Skeletal muscle tissue (tissue), 3 donors: ENCODE measurements at regions not wholly inside any gene's neighbourhood (a gene's known extent, or its start where the extent isn't known, plus 50 kb on each side); places are given as distances from the start of the nearest gene placed in this dataset.

Experiments used
- H3K27ac ChIP-seq: one replicate; pipeline ENCODE4 v1.7.0; 2013; ENCODE audit warnings: mild to moderate bottlenecking, low read depth, low read length, inconsistent platforms
- H3K27me3 ChIP-seq, 3 donors: one replicate each; pipeline ENCODE4 v1.7.0; 2013; ENCODE audit warnings: low read length in 3 of 3; ENCODE audit not compliant: control insufficient read depth in 3 of 3, insufficient read depth in 3 of 3
- H3K36me3 ChIP-seq, 3 donors: one replicate each; pipeline ENCODE4 v1.7.0; 2013; ENCODE audit warnings: low read length in 3 of 3; ENCODE audit not compliant: control insufficient read depth in 3 of 3, insufficient read depth in 3 of 3
- H3K4me1 ChIP-seq, 3 donors: one replicate each; pipeline ENCODE4 v1.7.0; 2013; ENCODE audit warnings: low read length in 3 of 3, mild to moderate bottlenecking in 3 of 3; ENCODE audit not compliant: control insufficient read depth in 3 of 3, insufficient read depth in 3 of 3
- H3K4me3 ChIP-seq, 3 donors: one replicate each; pipeline ENCODE4 v1.7.0; 2013; ENCODE audit warnings: low read length in 3 of 3
- H3K9ac ChIP-seq, 3 donors: one replicate each; pipeline ENCODE4 v1.7.0; 2013; ENCODE audit warnings: low read length in 3 of 3, mild to moderate bottlenecking in 3 of 3, moderate library complexity in 2 of 3, low read depth in 1 of 3
- H3K9me3 ChIP-seq, 3 donors: one replicate each; pipeline ENCODE4 v1.7.0; 2013; ENCODE audit warnings: low read length in 3 of 3; ENCODE audit not compliant: control insufficient read depth in 3 of 3
- donor health status: Osteomylitis.

DNA sequence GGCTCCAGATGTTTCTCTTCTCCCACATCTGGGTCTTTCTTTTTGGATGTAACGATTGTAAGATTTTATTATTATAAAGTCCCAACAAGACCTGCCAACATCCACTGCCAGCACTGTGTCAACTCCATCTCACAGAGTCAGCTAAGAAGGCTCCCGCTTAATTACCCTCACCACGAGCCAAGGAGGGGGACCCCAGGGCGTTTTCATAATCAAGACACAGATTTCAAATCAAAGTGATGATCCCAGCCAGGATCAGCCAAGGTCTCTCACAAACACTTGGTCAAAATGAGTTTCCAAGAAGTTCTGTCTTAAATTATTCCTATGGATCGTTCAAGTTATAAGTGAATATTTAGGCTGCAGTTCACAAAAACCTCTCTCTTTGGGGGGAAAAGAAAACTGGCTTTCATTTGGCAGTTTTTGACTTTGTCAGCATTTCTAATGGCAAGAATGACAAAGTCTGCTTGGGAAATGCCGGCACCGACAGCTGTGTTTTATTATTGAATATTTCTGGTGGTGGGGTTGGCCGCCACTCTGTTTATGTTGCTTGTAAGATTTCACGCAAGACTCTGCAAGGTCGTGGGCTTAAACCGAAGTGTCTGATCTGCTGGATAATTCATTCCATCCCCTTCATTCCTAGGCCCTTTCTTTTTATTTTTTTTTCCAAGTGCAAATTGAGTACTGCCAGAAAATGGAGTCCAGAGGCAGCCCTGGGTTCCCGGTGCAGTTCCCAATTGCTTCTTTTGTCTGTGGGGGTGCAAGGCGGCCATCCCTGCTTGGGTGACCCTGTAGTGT is 170.2 kb upstream of the PMEPA1 start:
- peaks cover 2 to 8% (median 3%) of the 10 kb centered on the region in 3 donors for H3K27me3 ChIP-seq
- peaks cover 3 to 12% (median 3%) of the 10 kb centered on the region in 3 donors for H3K4me1 ChIP-seq
- no peaks in the 10 kb centered on the region for H3K36me3 ChIP-seq
- no peaks in the 10 kb centered on the region for H3K9me3 ChIP-seq
- H3K27ac ChIP-seq = peak overlapping the region; percentile 36
- H3K9ac ChIP-seq = no peak overlapping the region
- no peak overlapping the region for H3K4me3 ChIP-seq

DNA sequence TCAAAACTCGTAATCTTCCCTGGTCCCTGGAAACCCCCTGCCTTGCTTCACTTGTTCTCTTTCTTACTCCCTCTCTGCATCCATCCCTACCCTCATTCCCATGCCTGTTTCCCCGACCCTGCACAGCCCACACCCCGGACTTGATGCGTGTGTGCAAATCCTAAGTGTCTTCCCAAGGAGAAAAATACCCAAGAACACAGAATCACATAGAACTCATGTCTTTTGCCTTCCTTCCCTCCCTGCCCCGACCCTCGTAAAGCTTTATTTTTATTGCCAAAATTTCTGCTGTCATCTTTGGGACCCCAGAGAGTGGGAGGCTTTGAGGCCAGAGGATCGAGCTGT is 169.6 kb upstream of the PMEPA1 start:
- H3K9ac ChIP-seq = no peak overlapping the region
- peaks cover 3 to 12% (median 3%) of the 10 kb centered on the region in 3 donors for H3K4me1 ChIP-seq
- peak overlapping the region; percentile 23 for H3K27ac ChIP-seq
- H3K36me3 ChIP-seq = no peaks in the 10 kb centered on the region
- no peaks in the 10 kb centered on the region for H3K9me3 ChIP-seq
- H3K27me3 ChIP-seq = peaks cover 2 to 8% (median 3%) of the 10 kb centered on the region in 3 donors
- no peak overlapping the region for H3K4me3 ChIP-seq

DNA sequence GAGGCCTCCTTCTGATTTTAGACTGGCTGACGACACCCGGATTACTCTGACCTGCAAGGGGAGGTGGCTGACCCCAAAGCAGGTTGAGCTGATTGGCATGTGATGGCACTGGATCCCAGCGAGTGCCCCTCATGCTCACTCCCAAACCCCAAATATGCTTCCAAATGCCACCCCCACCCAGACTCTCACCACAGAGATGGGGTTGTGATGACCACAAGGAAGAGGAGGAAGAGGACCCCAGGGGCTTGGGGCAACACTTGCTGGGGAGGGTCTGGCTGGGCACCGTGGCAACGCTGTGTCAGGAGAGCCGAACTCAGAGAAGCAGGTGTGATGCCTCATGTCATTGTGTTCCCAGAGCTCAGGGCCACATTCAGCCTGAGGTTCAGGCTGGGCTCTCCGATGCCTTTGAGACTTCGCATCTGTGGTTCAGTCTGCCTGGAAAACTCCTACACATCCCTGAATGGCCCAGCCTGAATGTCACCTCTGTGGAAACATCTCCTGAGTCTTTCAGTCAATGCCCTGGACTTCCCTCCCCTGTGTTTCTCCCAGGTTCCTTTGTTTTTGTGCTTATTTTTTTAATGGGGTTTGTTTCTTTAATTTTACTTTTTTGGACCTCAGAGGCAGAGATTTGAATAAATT is 169.1 kb upstream of the PMEPA1 start:
- H3K9ac ChIP-seq = no peak overlapping the region
- H3K27ac ChIP-seq = no peak overlapping the region
- peaks cover 2 to 8% (median 3%) of the 10 kb centered on the region in 3 donors for H3K27me3 ChIP-seq
- no peaks in the 10 kb centered on the region for H3K9me3 ChIP-seq
- H3K4me3 ChIP-seq = no peak overlapping the region
- H3K36me3 ChIP-seq = no peaks in the 10 kb centered on the region
- H3K4me1 ChIP-seq = peaks cover 3 to 12% (median 3%) of the 10 kb centered on the region in 3 donors

DNA sequence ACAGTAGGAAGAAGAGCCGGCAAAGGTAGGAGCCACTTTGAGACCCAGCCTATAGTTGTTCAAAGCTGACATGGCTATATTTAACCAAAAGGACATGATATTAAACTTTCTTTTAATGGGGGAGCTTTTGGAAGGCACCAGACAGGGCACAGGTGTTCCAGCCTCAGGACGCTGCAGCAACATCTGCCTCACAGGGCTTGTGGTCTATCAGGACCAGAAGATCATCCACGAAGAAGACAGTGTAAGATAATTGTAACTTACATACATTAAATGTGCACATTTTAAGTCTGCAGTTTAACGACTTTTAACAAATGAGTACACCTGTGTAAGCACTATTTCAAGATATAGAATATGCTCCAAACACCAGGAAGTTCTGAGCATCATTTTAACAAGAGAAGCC is 168.2 kb upstream of the PMEPA1 start:
- H3K4me1 ChIP-seq = peaks cover 3 to 12% (median 3%) of the 10 kb centered on the region in 3 donors
- no peak overlapping the region for H3K9ac ChIP-seq
- H3K27ac ChIP-seq = no peak overlapping the region
- peaks cover 2 to 9% (median 3%) of the 10 kb centered on the region in 3 donors for H3K27me3 ChIP-seq
- H3K4me3 ChIP-seq = no peak overlapping the region
- H3K36me3 ChIP-seq = no peaks in the 10 kb centered on the region
- H3K9me3 ChIP-seq = no peaks in the 10 kb centered on the region

DNA sequence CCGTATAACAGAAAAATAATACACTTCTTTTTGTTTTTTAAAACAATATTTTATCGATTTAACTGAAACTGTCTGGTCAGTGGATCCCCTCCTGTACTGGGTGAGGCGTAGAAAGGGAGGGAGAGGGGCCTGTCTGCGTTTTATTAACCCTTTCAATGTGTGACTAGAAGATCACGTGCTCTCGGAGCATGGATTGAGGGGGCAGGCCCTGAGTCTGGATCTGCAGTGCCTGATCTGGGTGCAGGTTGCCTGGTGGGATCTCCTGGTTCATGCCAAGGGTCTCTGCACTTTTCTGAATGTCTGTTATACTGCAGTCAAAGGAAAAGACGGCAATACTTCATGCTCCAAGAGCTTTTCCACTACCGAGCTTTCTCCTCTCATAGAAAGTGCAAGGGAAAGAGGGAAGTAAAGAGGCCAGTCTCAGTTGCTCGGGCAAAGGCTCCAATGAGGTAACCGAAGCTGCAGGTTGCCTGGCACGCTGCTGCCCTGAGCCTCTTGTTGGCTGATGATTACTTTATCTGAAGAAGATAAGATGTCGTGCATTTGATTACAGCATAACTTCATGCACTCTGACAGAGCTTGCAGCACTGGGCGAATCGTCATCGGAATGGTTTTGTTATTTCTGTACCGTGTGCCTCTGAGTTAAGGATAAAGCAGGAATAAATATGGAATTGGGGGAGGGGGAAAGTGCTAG is 167.5 kb upstream of the PMEPA1 start:
- H3K9ac ChIP-seq = no peak overlapping the region
- H3K4me3 ChIP-seq = no peak overlapping the region
- no peaks in the 10 kb centered on the region for H3K36me3 ChIP-seq
- H3K27ac ChIP-seq = no peak overlapping the region
- no peaks in the 10 kb centered on the region for H3K9me3 ChIP-seq
- peaks cover under 1 to 12% (median 2%) of the 10 kb centered on the region in 3 donors for H3K4me1 ChIP-seq
- H3K27me3 ChIP-seq = peaks cover 2 to 13% (median 3%) of the 10 kb centered on the region in 3 donors

DNA sequence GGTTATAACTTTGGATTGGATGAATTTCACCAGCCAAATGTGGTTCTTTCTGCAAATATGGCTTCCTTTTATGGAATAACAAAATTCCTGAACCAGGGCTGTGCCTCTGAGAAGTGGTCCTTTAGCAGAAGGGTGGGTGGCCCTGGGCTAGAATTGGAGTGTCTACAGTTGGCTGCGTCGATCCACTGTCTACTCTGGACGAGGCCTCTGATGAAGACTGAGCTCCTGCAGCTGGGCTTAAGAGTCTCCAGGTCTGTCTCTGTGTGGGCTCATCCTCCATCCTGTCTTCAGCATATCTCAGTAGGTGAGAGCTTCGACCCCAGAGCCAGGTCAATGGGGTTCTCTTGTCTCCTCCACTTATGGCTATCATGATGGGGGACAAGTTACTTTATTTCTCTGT is 166.3 kb upstream of the PMEPA1 start:
- H3K9me3 ChIP-seq = no peaks in the 10 kb centered on the region
- peaks cover 2 to 13% (median 3%) of the 10 kb centered on the region in 3 donors for H3K27me3 ChIP-seq
- H3K36me3 ChIP-seq = no peaks in the 10 kb centered on the region
- no peak overlapping the region for H3K4me3 ChIP-seq
- H3K4me1 ChIP-seq = peaks cover 0 to 8% (median 0%) of the 10 kb centered on the region in 3 donors
- no peak overlapping the region for H3K27ac ChIP-seq
- H3K9ac ChIP-seq = no peak overlapping the region

DNA sequence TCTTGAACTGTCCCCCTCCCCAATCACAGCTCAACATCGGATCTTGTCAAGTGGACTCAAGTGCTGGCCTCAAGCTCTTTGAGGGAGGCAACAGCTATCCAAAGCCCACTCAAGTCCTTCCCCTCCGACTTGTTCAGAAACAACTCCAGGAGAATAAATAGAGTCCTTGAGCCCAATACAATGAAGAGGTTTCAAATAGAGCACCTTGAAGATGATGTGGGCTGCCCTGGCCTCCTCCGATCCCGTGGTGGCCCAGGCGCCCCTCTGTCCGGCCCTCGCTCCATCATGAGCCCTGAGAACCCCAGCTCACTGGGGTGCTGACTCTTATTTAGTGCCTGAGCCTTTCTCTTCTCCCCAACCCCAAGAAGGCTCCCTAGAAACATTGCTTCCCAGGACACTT is 164.3 kb upstream of the PMEPA1 start:
- Histone ChIP-seq H3K36me3 (no peaks in the 10 kb centered on the region), H3K9ac (no peak overlapping the region), H3K27me3 (peaks cover 8 to 20% (median 12%) of the 10 kb centered on the region in 3 donors), H3K9me3 (no peaks in the 10 kb centered on the region), H3K4me3 (no peak overlapping the region), H3K4me1 (no peaks in the 10 kb centered on the region), H3K27ac (no peak overlapping the region)

DNA sequence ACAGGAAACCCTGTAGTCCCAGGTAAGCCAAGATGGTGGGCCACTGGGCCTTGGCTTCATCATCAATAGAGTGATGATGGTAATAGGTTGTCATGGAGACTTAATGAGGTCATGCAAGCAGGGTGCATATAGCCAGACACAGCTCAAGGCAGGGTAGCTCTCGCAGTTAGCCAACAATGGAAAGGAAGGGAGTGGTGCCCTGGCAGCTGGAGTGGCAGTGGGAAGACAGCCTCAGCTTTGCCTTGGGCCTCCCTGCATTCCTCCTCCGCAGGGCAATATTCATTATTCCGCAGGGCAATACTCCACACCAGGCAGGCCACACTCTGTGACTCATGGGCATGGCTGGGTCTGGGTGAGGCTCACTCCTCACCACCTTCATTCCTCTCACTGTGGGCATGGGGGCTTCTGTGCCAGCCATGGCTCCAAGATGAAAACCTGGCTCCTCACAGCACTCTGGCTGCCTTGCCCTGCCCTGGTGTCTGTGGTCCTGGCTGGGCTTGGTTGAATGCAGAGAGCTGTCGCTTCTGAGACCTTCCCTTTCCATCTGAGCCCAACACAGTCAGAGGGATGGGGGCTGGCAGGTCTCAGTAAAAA is 163.1 kb upstream of the PMEPA1 start:
- Histone ChIP-seq H3K36me3 (no peaks in the 10 kb centered on the region), H3K4me1 (no peaks in the 10 kb centered on the region), H3K27ac (no peak overlapping the region), H3K4me3 (no peak overlapping the region), H3K9me3 (no peaks in the 10 kb centered on the region), H3K27me3 (peaks cover 5 to 16% (median 15%) of the 10 kb centered on the region in 3 donors), H3K9ac (no peak overlapping the region)

DNA sequence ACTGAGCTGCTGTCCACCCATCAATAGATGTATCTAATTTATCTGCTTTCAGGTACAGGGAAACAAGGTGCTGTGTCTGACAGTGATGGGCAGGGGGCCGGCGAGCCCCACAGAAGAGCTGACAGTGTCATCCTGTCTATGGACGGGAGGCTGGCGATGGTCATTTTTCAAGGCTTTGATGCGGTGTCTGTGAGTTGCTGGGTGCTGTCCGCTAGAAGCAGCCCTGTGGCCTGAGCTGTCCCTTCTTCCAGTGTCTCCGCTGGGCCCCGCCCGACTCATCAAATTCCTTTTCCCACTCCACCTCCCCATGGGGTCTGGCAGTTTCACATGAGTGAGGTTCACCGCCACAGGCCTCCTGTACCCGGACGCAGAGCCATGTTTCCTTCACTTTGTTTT is 161.4 kb upstream of the PMEPA1 start:
- H3K9ac ChIP-seq = no peak overlapping the region
- H3K9me3 ChIP-seq = no peaks in the 10 kb centered on the region
- peaks cover 5 to 16% (median 15%) of the 10 kb centered on the region in 3 donors for H3K27me3 ChIP-seq
- H3K4me1 ChIP-seq = no peaks in the 10 kb centered on the region
- H3K27ac ChIP-seq = no peak overlapping the region
- H3K4me3 ChIP-seq = no peak overlapping the region
- no peaks in the 10 kb centered on the region for H3K36me3 ChIP-seq
